CD4-positive, alpha-beta memory T cell (primary cell): ENCODE measurements at regions not wholly inside any gene's neighbourhood (a gene's known extent, or its start where the extent isn't known, plus 50 kb on each side); places are given as distances from the start of the nearest gene placed in this dataset.
"Not testable (repeated sequence)": the region's sequence is repeated elsewhere in the genome, so short reads cannot be mapped to it uniquely, and the experiment has no call there.

Experiments used
- CTCF ChIA-PET: fragments of 350-600 bp; sonication (Branson Sonifier 250); formaldehyde crosslinking; loops from one replicate; lab custom pipeline; 2021; ENCODE audit warnings: inconsistent platforms; ENCODE audit not compliant: partially characterized antibody; lab: Charles Lee
- POLR2A ChIA-PET: fragments of 350-600 bp; sonication (Branson Sonifier 250); formaldehyde crosslinking; loops from one replicate; lab custom pipeline; 2021; ENCODE audit not compliant: partially characterized antibody; lab: Charles Lee
- DNase-seq, 5 donors: peaks; one replicate each; pipeline versions ENCODE4 v3.0.0 to v3.0.0-alpha.2; 2020 to 2022; ENCODE audit warnings: mixed read lengths in 1 of 5
- H3K27ac ChIP-seq: one replicate; pipeline ENCODE4 v1.7.0; 2013; ENCODE audit warnings: low read depth, low read length
- H3K27me3 ChIP-seq: 2 replicates; pipeline ENCODE4 v1.7.0; 2013; ENCODE audit warnings: mild to moderate bottlenecking, low read length, moderate library complexity; ENCODE audit not compliant: insufficient read depth
- H3K36me3 ChIP-seq: 2 replicates; pipeline ENCODE4 v1.7.0; 2013; ENCODE audit warnings: mild to moderate bottlenecking, low read length, moderate library complexity; ENCODE audit not compliant: insufficient read depth
- H3K4me1 ChIP-seq: 2 replicates; pipeline ENCODE4 v1.7.0; 2013; ENCODE audit warnings: mild to moderate bottlenecking, low read length, moderate library complexity; ENCODE audit not compliant: insufficient read depth
- H3K4me3 ChIP-seq, 2 donors: one replicate each; pipeline ENCODE4 v1.7.0; 2013; ENCODE audit warnings: low read length in 2 of 2, mild to moderate bottlenecking in 1 of 2
- H3K9me3 ChIP-seq, 2 donors: one replicate each; pipeline ENCODE4 v1.7.0; 2013; ENCODE audit warnings: low read length in 2 of 2, control low read depth in 1 of 2; ENCODE audit not compliant: control insufficient read depth in 1 of 2
- H3K27ac Mint-ChIP-seq, 7 donors: one replicate each; pipeline ENCODE4 v1.8.0; 2020 to 2021; ENCODE audit warnings: mixed read lengths in 7 of 7, mild to moderate bottlenecking in 6 of 7, inconsistent platforms in 3 of 7, moderate library complexity in 3 of 7
- H3K27me3 Mint-ChIP-seq, 2 donors: one replicate each; pipeline ENCODE4 v1.8.0; 2020 to 2021; ENCODE audit warnings: mixed read lengths in 2 of 2
- H3K36me3 Mint-ChIP-seq, 2 donors: one replicate each; pipeline ENCODE4 v1.8.0; 2020 to 2021; ENCODE audit warnings: mixed read lengths in 2 of 2, inconsistent platforms in 1 of 2, mild to moderate bottlenecking in 1 of 2
- H3K4me1 Mint-ChIP-seq, 4 donors: one replicate each; pipeline ENCODE4 v1.8.0; 2020 to 2021; ENCODE audit warnings: mixed read lengths in 4 of 4, mild to moderate bottlenecking in 1 of 4
- H3K4me3 Mint-ChIP-seq, 8 donors: one replicate each; pipeline ENCODE4 v1.8.0; 2020 to 2021; ENCODE audit warnings: mixed read lengths in 8 of 8, mild to moderate bottlenecking in 7 of 8, moderate library complexity in 6 of 8, inconsistent platforms in 3 of 8
- H3K9me3 Mint-ChIP-seq, 8 donors: one replicate each; pipeline ENCODE4 v1.8.0; 2020 to 2021; ENCODE audit warnings: mixed read lengths in 8 of 8, mild to moderate bottlenecking in 5 of 8, inconsistent platforms in 3 of 8, moderate library complexity in 1 of 8
- intact Hi-C: fragments of 100-400 bp; cut with micrococcal nuclease; formaldehyde crosslinking; loops from one replicate; pipeline ENCODE4 v1.15.1; 2023

- Mint-ChIP-seq H3K36me3 (peaks cover 4 to 9% of the 10 kb centered on the region in 2 donors), H3K9me3 (peaks cover 0 to 27% (median 14%) of the 10 kb centered on the region in 8 donors), H3K27ac (peak overlapping the region in 3 of 7 donors; percentile 9 to 64 (median 46)), H3K27me3 (no peaks in the 10 kb centered on the region), H3K4me3 (peak overlapping the region in 6 of 8 donors; percentile 40 to 76 (median 62)), H3K4me1 (peaks cover 28 to 55% (median 43%) of the 10 kb centered on the region in 4 donors)
- ChIA-PET CTCF (interaction anchor here (0.7 kb wide), 1 partner anchor 384 kb away, joined by 3 read pairs; no protein-coding TSS in a partner anchor), POLR2A (interaction anchor here (1.1 to 1.9 kb wide), 5 partner anchors 22 to 222 kb away, joined by 3 to 6 read pairs (median 4); no protein-coding TSS in a partner anchor)
- intact Hi-C loops: no loop called here
- Histone ChIP-seq H3K4me1 (peaks cover 42% of the 10 kb centered on the region), H3K27me3 (no peaks in the 10 kb centered on the region), H3K27ac (no peak overlapping the region), H3K9me3 (no peaks in the 10 kb centered on the region), H3K4me3 (peak overlapping the region in 1 of 2 donors; percentile 17), H3K36me3 (no peaks in the 10 kb centered on the region)
- DNase-seq: peak in 1 of 5 donors; percentile 12
Measured at GRCh38 chrX:56343219-56343618, 111.1 kb downstream of the KLF8 start.

- H3K36me3 ChIP-seq: no peaks in the 10 kb centered on the region
- no peak overlapping the region for H3K27ac ChIP-seq
- H3K36me3 Mint-ChIP-seq: peaks cover 4 to 9% of the 10 kb centered on the region in 2 donors
- H3K4me3 ChIP-seq: no peak overlapping the region
- peak overlapping the region; percentile 18 to 71 (median 62) for H3K4me3 Mint-ChIP-seq
- no peaks in the 10 kb centered on the region for H3K27me3 Mint-ChIP-seq
- peak in 4 of 5 donors; percentile 5 to 34 (median 16) for DNase-seq
- H3K4me1 Mint-ChIP-seq: peaks cover 28 to 55% (median 43%) of the 10 kb centered on the region in 4 donors
- H3K9me3 ChIP-seq: no peaks in the 10 kb centered on the region
- peaks cover 0 to 25% (median 13%) of the 10 kb centered on the region in 8 donors for H3K9me3 Mint-ChIP-seq
- intact Hi-C loops: no loop called here
- H3K27me3 ChIP-seq: no peaks in the 10 kb centered on the region
- ChIA-PET POLR2A (interaction anchor here (1.1 to 1.9 kb wide), 5 partner anchors 21 to 222 kb away, joined by 3 to 6 read pairs (median 4); no protein-coding TSS in a partner anchor), CTCF (interaction anchor here (0.7 to 1.3 kb wide), 2 partner anchors 62 to 384 kb away, joined by 3 to 4 read pairs; no protein-coding TSS in a partner anchor)
- H3K27ac Mint-ChIP-seq: peak overlapping the region in 5 of 7 donors; percentile 23 to 70 (median 46)
- H3K4me1 ChIP-seq: peaks cover 42% of the 10 kb centered on the region
Measured at GRCh38 chrX:56343664-56344063, 111.5 kb downstream of the KLF8 start.

GRCh38 chrX:56358145-56358544 is 126.0 kb downstream of the KLF8 start:
- intact Hi-C loops, H3K27ac ChIP-seq, H3K36me3 ChIP-seq, CTCF ChIA-PET, H3K4me3 Mint-ChIP-seq, H3K27me3 Mint-ChIP-seq, H3K27me3 ChIP-seq, DNase-seq, H3K36me3 Mint-ChIP-seq, H3K4me1 ChIP-seq, H3K4me3 ChIP-seq, H3K9me3 ChIP-seq, H3K27ac Mint-ChIP-seq, POLR2A ChIA-PET: not testable (repeated sequence)
- Mint-ChIP-seq H3K9me3 (peaks cover 0 to 21% (median 10%) of the 10 kb centered on the region in 8 donors), H3K4me1 (peaks cover 6 to 17% (median 9%) of the 10 kb centered on the region in 4 donors)

DNA sequence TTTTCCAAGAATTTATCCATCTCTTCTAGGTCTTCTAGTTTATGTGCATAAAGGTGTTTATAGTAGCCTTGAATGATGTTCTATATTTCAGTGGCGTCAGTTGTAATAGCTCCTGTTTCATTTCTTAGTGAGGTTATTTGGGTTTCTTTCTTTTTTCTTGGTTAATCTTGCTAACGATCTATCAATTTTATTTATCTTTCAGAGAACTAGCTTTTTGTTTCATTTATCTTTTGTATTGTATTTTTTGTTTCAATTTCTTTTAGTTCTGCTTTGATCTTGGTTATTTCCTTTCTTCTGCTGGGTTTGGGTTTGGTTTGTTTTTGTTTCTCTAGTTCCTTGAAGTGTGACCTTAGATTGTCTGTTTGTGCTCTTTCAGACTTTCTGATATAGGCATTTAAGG is 133.0 kb downstream of the KLF8 start:
- H3K27me3 Mint-ChIP-seq, H3K4me3 ChIP-seq: not testable (repeated sequence)

GRCh38 chrX:56366901-56367300 is 134.7 kb downstream of the KLF8 start:
- Mint-ChIP-seq H3K4me3 (peak overlapping the region in 1 of 8 donors; percentile 18), H3K9me3 (peaks cover 0 to 9% (median 2%) of the 10 kb centered on the region in 8 donors), H3K27ac (peak overlapping the region in 4 of 7 donors; percentile 10 to 53 (median 18)), H3K27me3 (no peaks in the 10 kb centered on the region), H3K4me1 (peaks cover 32 to 63% (median 45%) of the 10 kb centered on the region in 4 donors), H3K36me3 (peaks cover 0 to 3% of the 10 kb centered on the region in 2 donors)
- DNase-seq: no peak
- ChIA-PET CTCF (no interaction called here), POLR2A (interaction anchor here (1.4 kb wide), 1 partner anchor 197 kb away, joined by 4 read pairs; no protein-coding TSS in a partner anchor)
- Histone ChIP-seq H3K27me3 (no peaks in the 10 kb centered on the region), H3K27ac (no peak overlapping the region), H3K36me3 (no peaks in the 10 kb centered on the region), H3K4me3 (no peak overlapping the region), H3K4me1 (peaks cover 50% of the 10 kb centered on the region), H3K9me3 (no peaks in the 10 kb centered on the region)
- intact Hi-C loops: no loop called here

More for the DNA sequence above, 133.0 kb downstream of the KLF8 start:
- ChIA-PET CTCF (interaction anchor here (0.8 kb wide), 1 partner anchor 14 kb away, joined by 3 read pairs; no protein-coding TSS in a partner anchor), POLR2A (interaction anchor here (1.0 to 1.5 kb wide), 4 partner anchors 12 to 42 kb away, joined by 4 to 9 read pairs (median 4); no protein-coding TSS in a partner anchor)
- H3K36me3 ChIP-seq, H3K9me3 ChIP-seq, H3K27me3 ChIP-seq, intact Hi-C loops, H3K9me3 Mint-ChIP-seq, H3K36me3 Mint-ChIP-seq, H3K27ac ChIP-seq: not testable (repeated sequence)
- H3K4me1 ChIP-seq: peaks cover 50% of the 10 kb centered on the region
- peak in 4 of 5 donors; percentile 24 to 56 (median 46) for DNase-seq
- peak overlapping the region; percentile 43 to 95 (median 53) for H3K27ac Mint-ChIP-seq
- peaks cover 32 to 63% (median 45%) of the 10 kb centered on the region in 4 donors for H3K4me1 Mint-ChIP-seq
- peak overlapping the region; percentile 56 to 79 (median 68) for H3K4me3 Mint-ChIP-seq

- DNase-seq: no peak
- Histone ChIP-seq H3K27ac (no peak overlapping the region), H3K4me3 (no peak overlapping the region), H3K36me3 (no peaks in the 10 kb centered on the region), H3K9me3 (no peaks in the 10 kb centered on the region), H3K27me3 (no peaks in the 10 kb centered on the region), H3K4me1 (peaks cover 49% of the 10 kb centered on the region)
- peaks cover 0 to 8% (median under 1%) of the 10 kb centered on the region in 8 donors for H3K9me3 Mint-ChIP-seq
- ChIA-PET CTCF (no interaction called here), POLR2A (no interaction called here)
- H3K27ac Mint-ChIP-seq: peak overlapping the region in 3 of 7 donors; percentile 24 to 65 (median 48)
- peaks cover 32 to 54% (median 45%) of the 10 kb centered on the region in 4 donors for H3K4me1 Mint-ChIP-seq
- intact Hi-C loops: no loop called here
- peak overlapping the region in 7 of 8 donors; percentile 9 to 68 (median 35) for H3K4me3 Mint-ChIP-seq
- H3K27me3 Mint-ChIP-seq: no peaks in the 10 kb centered on the region
- H3K36me3 Mint-ChIP-seq: peaks cover 0 to 3% of the 10 kb centered on the region in 2 donors
Measured at GRCh38 chrX:56368962-56369361, 136.8 kb downstream of the KLF8 start.

DNA sequence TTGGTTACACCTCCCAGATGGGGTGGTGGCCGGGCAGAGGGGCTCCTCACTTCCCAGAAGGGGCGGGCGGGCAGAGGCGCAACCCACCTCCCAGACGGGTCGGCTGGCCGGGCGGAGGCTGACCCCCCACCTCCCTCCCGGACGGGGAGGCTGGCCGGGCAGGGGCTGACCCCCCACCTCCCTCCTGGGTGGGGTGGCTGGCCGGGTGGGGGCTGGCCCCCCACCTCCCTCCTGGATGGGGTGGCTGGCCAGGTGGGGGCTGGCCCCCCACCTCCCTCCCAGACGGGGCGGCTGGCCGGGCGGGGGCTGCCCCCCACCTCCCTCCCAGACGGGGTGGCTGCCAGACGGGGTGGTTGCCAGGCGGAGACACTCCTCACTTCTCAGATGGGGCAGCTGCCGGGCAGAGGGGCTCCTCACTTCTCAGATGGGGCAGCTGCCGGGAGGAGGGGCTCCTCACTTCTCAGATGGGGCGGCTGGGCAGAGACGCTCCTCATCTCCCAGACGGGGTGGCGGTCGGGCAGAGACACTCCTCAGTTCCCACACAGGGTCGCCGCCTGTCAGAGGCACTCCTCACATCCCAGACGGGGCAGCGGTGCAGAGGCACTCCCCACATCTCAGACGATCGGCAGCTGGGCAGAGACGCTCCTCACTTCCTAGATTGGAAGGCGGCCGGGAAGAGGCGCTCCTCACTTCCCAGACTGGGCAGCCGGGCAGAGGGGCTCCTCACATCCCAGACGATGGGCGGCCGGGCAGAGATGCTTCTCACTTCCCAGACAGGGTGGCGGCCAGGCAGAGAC is 148.0 kb downstream of the KLF8 start:
- H3K4me3 ChIP-seq, H3K36me3 ChIP-seq, H3K9me3 ChIP-seq, H3K27me3 Mint-ChIP-seq, CTCF ChIA-PET, POLR2A ChIA-PET, DNase-seq, intact Hi-C loops, H3K9me3 Mint-ChIP-seq, H3K36me3 Mint-ChIP-seq, H3K4me3 Mint-ChIP-seq, H3K27me3 ChIP-seq, H3K27ac ChIP-seq: not testable (repeated sequence)
- Mint-ChIP-seq H3K4me1 (peaks cover 19 to 32% (median 28%) of the 10 kb centered on the region in 4 donors), H3K27ac (peak overlapping the region in 1 of 7 donors; percentile 10)
- H3K4me1 ChIP-seq: peaks cover 38% of the 10 kb centered on the region
